Epithelial cell of esophagus (primary cell): ENCODE measurements at regions not wholly inside any gene's neighbourhood (a gene's known extent, or its start where the extent isn't known, plus 50 kb on each side); places are given as distances from the start of the nearest gene placed in this dataset.

Experiments used
- DNase-seq: peaks from one replicate; pipeline ENCODE4 v3.0.0; 2010; ENCODE audit warnings: low read depth
- H3K4me3 ChIP-seq: 2 replicates; pipeline ENCODE4 v1.5.1; 2011; ENCODE audit warnings: mild to moderate bottlenecking, low read length, control low read depth
- TF ChIP-seq, protein P1 (sequence below): IDR thresholded peaks from 2 replicates; pipeline ENCODE4 v1.5.1; 2011; ENCODE audit warnings: low read depth, mild to moderate bottlenecking, low read length, control low read depth, inconsistent platforms; ENCODE audit not compliant: insufficient read depth; ENCODE audit errors: missing control alignments

- H3K4me3 ChIP-seq = no peak overlapping the region
- TF ChIP-seq, protein P1, sequence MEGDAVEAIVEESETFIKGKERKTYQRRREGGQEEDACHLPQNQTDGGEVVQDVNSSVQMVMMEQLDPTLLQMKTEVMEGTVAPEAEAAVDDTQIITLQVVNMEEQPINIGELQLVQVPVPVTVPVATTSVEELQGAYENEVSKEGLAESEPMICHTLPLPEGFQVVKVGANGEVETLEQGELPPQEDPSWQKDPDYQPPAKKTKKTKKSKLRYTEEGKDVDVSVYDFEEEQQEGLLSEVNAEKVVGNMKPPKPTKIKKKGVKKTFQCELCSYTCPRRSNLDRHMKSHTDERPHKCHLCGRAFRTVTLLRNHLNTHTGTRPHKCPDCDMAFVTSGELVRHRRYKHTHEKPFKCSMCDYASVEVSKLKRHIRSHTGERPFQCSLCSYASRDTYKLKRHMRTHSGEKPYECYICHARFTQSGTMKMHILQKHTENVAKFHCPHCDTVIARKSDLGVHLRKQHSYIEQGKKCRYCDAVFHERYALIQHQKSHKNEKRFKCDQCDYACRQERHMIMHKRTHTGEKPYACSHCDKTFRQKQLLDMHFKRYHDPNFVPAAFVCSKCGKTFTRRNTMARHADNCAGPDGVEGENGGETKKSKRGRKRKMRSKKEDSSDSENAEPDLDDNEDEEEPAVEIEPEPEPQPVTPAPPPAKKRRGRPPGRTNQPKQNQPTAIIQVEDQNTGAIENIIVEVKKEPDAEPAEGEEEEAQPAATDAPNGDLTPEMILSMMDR = no peak
- no peak for DNase-seq
These were observed 270.9 kb upstream of the FOXF1 start for GRCh38 chr16:86239381-86239780.

GRCh38 chr16:86240716-86241363 lies 269.5 kb upstream of the FOXF1 start:
- TF ChIP-seq, protein P1 = no peak
- DNase-seq = no peak
- H3K4me3 ChIP-seq = no peak overlapping the region

DNA sequence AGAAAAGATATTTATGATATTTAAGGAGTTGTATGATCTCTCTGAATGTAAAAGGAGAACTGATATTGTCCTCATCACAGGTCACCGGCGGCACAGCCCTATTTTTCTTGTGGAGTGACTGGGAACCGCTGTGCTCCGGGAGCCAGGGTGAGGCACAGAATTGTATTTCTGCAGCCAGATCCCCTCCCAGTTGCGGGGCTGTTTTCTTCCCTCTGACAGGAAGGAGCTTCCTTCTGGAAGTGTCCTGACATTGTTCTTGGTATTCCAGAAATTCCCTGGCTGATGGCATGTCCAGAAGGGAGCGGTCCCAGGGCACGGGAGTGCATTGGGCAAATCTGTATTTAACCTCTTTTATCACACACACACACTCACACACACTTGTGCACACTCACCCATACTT lies 268.6 kb upstream of the FOXF1 start:
- TF ChIP-seq, protein P1 = no peak
- no peak overlapping the region for H3K4me3 ChIP-seq
- DNase-seq = no peak

DNA sequence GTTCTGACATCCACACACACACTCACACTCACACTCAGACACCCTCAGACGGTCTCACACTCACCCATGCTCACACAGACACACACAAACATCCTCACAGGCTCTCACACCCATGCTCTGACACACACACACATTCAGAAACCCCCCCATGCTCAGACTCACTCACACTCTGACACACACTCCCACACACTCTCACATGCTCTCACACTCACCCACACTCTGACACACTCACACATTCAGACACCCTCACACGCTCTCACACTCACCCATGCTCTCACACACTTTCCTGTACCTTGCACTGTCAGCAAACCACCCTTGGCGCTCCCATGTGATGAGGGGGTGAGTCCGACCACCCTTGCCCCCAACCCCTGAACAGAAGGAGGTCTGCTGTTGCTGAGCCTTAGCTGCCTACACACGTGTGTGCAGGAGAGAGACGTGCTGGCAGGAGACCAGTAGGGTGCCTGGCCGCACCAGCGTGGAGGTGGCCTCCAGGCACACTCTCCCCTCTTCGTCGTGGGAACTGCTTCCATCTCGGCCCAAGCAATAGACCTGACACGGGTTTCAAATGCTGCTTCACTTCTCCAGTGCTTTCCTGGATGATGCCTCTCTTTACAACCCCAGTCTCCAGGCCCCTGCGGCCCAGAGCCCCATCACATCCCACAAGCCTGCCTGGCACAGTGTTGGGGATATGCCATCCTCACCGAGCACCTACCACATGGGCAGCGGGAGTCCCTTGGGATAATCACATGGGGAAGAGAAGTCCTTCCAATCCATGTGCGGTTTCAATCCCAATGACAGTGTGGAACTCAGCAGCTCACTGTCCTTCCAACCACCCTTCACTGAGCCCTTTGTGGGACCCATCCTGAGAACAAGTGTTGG lies 267.8 kb upstream of the FOXF1 start:
- TF ChIP-seq, protein P1 = no peak
- H3K4me3 ChIP-seq = no peak overlapping the region
- no peak for DNase-seq

DNA sequence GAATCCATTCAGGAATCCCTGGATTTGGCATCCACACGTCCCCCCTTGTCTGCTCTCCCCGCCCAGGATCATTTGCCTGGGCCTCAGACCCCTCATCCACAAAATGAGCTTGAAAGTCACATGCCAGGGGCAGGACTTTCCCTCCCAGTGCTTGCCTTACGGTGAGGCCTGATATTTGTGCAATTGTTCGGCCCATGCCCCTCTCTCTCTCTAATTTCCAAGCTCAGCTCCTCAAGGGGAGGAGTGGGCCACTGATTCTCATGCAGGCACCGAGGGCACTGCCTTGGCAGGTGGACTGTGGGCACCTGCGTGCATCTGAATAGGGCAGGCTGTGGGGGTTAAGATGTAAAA lies 267.2 kb upstream of the FOXF1 start:
- DNase-seq = no peak
- TF ChIP-seq, protein P1 = no peak
- no peak overlapping the region for H3K4me3 ChIP-seq

- no peak overlapping the region for H3K4me3 ChIP-seq
- TF ChIP-seq, protein P1 = no peak
- DNase-seq = no peak
These were observed 266.7 kb upstream of the FOXF1 start for GRCh38 chr16:86243571-86244154.
